Lung microvascular endothelial cell (primary cell): ENCODE measurements at regions not wholly inside any gene's neighbourhood (a gene's known extent, or its start where the extent isn't known, plus 50 kb on each side); places are given as distances from the start of the nearest gene placed in this dataset.

Experiments used
- DNase-seq, 2 donors: peaks; one replicate each; pipeline versions ENCODE4 v3.0.0 to v3.0.0-alpha.2; 2010; ENCODE audit warnings: low read depth in 2 of 2

GRCh38 chr3:102148598-102149337, 286.0 kb upstream of the ZPLD1 start:
- DNase-seq = no peak

DNA sequence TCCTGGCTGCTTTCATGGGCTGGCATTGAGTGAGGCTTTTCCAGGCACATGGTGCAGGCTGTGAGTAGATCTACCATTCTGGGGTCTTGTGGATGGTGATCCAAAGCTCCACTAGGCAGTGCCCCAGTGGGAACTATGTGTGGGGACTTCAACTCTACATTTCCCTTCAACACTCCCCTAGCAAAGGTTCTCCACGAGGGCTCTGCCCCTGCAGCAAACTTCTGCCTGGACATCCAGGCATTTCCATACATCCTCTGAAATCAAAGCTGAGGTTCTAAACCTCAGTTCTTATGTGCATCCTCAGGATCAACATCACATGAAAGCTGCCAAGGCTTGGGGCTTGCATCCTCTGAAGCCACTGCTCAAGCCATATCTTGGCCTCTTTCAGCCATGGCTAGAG, 282.9 kb upstream of the ZPLD1 start:
- DNase-seq = no peak

GRCh38 chr3:102156426-102156825, 278.4 kb upstream of the ZPLD1 start:
- DNase-seq = peak; percentile 94 to 98

DNA sequence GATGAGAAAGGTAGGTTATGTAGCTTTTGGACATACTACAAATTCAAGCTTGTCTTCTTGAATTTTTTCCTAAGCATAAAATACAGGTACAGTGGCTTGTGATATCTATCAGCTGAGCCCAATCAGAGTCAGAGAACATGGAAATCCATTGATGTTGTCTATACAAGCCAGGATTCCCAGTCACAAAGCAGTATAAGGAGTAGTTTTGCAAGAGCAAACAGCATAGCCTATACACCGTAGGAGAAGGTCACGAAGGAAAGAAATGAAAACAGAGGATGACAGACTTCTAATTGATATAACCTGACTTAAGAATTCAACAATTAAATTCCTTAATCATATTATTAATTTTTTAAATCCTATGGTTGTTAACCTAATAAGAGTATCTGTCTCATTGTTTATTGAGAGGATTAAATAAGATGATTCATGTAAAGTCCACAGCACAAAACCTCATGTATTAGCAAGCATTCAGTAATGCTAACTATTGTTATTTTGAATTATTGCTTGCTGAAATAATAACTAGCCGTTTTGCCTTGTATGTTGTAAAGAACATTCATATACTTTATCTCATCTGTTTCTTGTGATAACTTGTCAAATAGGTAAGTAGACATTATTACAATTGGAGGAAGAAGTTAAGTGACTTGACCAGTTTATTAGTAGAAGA, 276.6 kb upstream of the ZPLD1 start:
- peak in 1 of 2 donors; percentile 28 for DNase-seq

- no peak for DNase-seq
Observed at GRCh38 chr3:102159810-102160451, 274.9 kb upstream of the ZPLD1 start.

- DNase-seq = peak in 1 of 2 donors; percentile 31
Observed at GRCh38 chr3:102161384-102162006, 273.3 kb upstream of the ZPLD1 start.

- DNase-seq = no peak
Observed at GRCh38 chr3:102162251-102162650, 272.6 kb upstream of the ZPLD1 start.

GRCh38 chr3:102163039-102163817, 271.6 kb upstream of the ZPLD1 start:
- peak; percentile 97 for DNase-seq

DNA sequence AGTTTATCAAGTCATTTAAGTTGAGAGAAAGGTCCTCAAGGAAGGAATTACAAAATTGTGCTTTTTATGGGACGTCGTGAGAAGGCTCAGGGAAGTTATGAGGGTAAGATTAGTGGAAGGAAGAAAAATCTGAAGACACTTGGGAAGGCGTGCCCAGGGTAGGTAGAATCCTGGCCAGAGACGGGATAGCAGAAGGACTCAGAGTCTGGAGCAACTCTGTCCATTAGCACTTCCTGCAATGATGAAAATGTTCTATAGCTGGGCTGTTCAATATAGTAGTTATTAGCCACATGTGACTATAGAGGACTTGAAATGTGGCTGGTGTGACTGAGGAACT, 271.0 kb upstream of the ZPLD1 start:
- no peak for DNase-seq

GRCh38 chr3:102165367-102165766, 269.4 kb upstream of the ZPLD1 start:
- DNase-seq = peak in 1 of 2 donors; percentile 38

DNA sequence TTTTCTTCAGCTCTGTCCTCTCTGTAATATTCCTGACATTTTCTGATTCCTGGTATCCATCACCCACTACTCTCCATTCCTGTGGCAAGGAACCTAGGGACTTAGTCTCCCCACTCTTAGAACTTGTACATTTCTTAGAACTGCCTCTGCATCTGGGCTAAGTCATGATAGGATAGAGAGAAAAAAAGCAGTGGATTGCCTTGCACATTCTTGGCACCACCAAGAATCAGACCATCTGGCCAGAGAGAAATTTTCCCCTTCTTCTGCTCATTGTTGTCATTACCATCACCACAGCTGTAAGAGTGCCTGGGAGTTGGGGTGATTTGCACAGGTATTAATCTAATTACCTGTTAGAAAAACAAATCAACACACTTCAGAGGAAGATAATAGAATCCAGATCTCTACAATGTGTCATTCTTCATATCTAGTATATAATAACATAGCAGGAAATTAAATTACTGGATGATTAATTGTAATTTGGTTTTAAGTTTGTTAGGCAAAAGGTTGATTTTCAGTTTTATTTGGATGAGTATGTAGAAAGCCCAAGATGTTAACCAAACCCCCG, 264.8 kb upstream of the ZPLD1 start:
- DNase-seq = no peak

DNA sequence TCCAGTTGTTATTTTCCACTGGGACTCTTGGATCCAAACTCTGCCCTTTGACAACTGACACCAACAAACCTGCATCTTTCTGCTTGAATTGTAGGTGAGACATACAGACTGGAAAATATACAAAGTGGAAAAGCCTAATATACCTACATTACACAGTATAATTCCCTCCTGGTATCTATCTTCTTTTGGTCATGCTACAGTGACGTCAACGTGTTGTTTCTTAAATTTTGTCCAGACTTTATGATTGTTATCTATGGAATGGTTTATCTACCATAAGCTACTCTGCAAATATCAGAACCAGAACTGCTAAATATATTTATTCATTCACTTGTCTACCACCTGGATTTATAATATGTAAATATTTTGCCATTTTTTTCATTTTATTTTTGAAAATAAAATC, 264.3 kb upstream of the ZPLD1 start:
- DNase-seq = no peak

GRCh38 chr3:102174312-102174712, 260.5 kb upstream of the ZPLD1 start:
- peak; percentile 75 to 94 for DNase-seq

GRCh38 chr3:102174832-102175374, 259.9 kb upstream of the ZPLD1 start:
- DNase-seq = peak; percentile 76 to 90

DNA sequence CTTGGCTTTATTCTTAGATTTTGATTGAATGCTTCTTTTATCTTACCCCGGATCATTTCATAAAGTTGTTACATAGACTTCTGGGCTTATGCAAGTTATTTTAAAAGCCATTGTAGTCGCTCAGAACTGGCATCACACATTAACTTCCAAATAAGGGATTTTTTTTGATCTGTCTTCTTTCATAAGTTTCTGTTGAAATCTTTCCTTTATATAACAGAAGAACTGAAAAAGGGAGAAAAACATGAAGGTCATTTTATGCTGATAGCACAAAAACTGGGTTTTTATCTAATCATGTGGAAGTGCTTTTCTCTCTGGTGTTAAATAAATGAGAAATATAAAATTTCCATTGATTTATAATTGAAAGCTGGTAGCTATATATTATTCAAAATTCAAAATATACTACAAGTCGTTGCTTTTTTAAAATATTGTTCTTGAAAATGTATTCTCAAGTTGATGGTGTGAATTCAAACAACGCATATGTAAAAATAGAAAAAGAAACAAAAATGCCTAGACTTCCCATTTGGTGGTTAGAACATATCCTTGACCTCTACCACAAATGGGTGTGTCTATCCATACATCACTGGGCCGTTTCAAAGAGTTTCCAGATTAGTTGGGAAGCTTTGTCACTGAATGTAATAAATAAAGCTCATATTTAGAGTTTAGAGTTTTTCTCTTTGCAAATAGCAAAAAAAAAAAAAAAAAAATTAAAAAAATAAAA, 258.3 kb upstream of the ZPLD1 start:
- no peak for DNase-seq

GRCh38 chr3:102177075-102177755, 257.6 kb upstream of the ZPLD1 start:
- no peak for DNase-seq

- peak; percentile 75 to 91 for DNase-seq
Observed at GRCh38 chr3:102178817-102179216, 256.0 kb upstream of the ZPLD1 start.

GRCh38 chr3:102179326-102180177, 255.3 kb upstream of the ZPLD1 start:
- DNase-seq = peak; percentile 36 to 74
